ENCODE measurements at regions not wholly inside any gene's neighbourhood (a gene's known extent, or its start where the extent isn't known, plus 50 kb on each side); places are given as distances from the start of the nearest gene placed in this dataset.
"Not testable (repeated sequence)": the region's sequence is repeated elsewhere in the genome, so short reads cannot be mapped to it uniquely, and the experiment has no call there.

DNA sequence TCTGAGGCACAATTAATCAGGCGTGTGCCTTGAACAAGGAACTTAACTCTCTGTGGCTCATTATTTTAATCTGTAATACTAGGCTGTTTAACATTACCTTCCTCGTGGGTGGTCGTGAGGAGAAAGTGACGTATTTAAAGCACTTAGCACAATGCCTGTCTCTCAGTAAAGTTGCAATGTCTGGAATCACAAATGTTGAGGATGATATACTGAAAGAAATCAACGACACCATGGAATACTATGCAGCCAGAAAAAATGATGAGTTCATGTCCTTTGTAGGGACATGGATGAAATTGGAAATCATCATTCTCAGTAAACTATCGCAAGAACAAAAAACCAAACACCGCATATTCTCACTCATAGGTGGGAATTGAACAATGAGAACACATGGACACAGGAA is 1320.0 kb upstream of the TMEM132C start:
- not testable (repeated sequence) for H3K4me3 ChIP-seq (ENCODE audit: low read length in 2 of 2); DNase-seq (ENCODE audit: low read depth in 6 of 9, low spot score in 9 of 9); H3K36me3 ChIP-seq (ENCODE audit: control insufficient read depth in 2 of 2, insufficient read depth in 2 of 2, low read length in 1 of 2); H3K27me3 ChIP-seq (ENCODE audit: control insufficient read depth in 2 of 2, insufficient read depth in 1 of 2, low read length in 1 of 2); H3K9me3 ChIP-seq (ENCODE audit: control insufficient read depth in 2 of 2, insufficient read depth in 1 of 2, low read length in 1 of 2); H3K4me1 ChIP-seq (ENCODE audit: control insufficient read depth in 2 of 2, insufficient read depth in 2 of 2, low read length in 2 of 2); H3K27ac ChIP-seq (ENCODE audit: low read depth in 1 of 2, low read length in 1 of 2)
- 95% methylated on average over 5 of the region's 7 CpGs for WGBS

DNA sequence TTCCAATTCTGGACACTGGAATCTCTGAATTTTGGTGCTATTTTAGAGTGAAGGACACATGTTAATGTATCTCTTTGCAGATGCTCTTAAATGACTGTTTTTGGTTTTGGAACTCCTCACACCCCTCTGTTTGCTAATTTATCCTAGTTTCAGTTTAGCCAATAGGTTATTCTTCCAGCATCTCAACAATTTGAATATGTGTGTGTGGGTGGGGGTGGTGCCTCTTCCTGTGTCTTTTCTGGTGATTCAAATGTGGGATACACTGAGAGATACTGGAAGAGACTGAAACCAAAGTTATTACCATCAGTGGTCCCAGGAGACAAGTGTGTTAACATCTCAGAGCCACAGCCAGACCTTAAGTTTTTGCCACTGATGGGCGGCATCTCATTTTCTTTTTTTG is 1317.4 kb upstream of the TMEM132C start:
- WGBS, result 93% methylated on average over 1 of the region's 1 CpG
- Histone ChIP-seq H3K4me3 (ENCODE audit: low read length in 2 of 2) (no peak overlapping the region), H3K27me3 (ENCODE audit: control insufficient read depth in 2 of 2, insufficient read depth in 1 of 2, low read length in 1 of 2) (no peaks in the 10 kb centered on the region), H3K27ac (ENCODE audit: low read depth in 1 of 2, low read length in 1 of 2) (no peak overlapping the region), H3K36me3 (ENCODE audit: control insufficient read depth in 2 of 2, insufficient read depth in 2 of 2, low read length in 1 of 2) (no peaks in the 10 kb centered on the region), H3K9me3 (ENCODE audit: control insufficient read depth in 2 of 2, insufficient read depth in 1 of 2, low read length in 1 of 2) (no peaks in the 10 kb centered on the region), H3K4me1 (ENCODE audit: control insufficient read depth in 2 of 2, insufficient read depth in 2 of 2, low read length in 2 of 2) (no peaks in the 10 kb centered on the region)
- no peak for DNase-seq (ENCODE audit: low read depth in 6 of 9, low spot score in 9 of 9)

DNA sequence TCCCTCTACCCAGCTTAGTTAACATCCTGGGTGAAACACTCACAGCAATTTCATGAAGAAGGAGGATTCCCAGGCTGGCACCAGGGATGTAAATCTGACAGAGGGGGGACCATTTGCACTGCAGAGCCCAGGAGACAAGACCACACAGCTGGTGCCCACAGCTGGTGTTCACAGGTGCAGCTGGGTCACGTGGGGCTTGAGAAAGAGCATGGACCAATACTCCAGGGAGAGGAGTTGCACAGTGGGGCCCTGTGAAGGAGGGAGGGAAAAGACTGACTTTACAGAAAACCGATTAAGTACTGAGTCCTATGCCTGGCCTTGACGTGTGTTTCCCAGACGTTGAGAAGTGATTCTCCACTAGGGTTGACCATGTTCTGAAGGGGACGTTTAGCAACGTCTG is 1316.7 kb upstream of the TMEM132C start:
- no peak for DNase-seq (ENCODE audit: low read depth in 6 of 9, low spot score in 9 of 9)
- no peak overlapping the region for H3K4me3 ChIP-seq (ENCODE audit: low read length in 2 of 2)
- H3K9me3 ChIP-seq (ENCODE audit: control insufficient read depth in 2 of 2, insufficient read depth in 1 of 2, low read length in 1 of 2), result no peaks in the 10 kb centered on the region
- no peaks in the 10 kb centered on the region for H3K36me3 ChIP-seq (ENCODE audit: control insufficient read depth in 2 of 2, insufficient read depth in 2 of 2, low read length in 1 of 2)
- 89% methylated on average over 6 of the region's 6 CpGs for WGBS
- no peaks in the 10 kb centered on the region for H3K27me3 ChIP-seq (ENCODE audit: control insufficient read depth in 2 of 2, insufficient read depth in 1 of 2, low read length in 1 of 2)
- H3K4me1 ChIP-seq (ENCODE audit: control insufficient read depth in 2 of 2, insufficient read depth in 2 of 2, low read length in 2 of 2), result no peaks in the 10 kb centered on the region
- no peak overlapping the region for H3K27ac ChIP-seq (ENCODE audit: low read depth in 1 of 2, low read length in 1 of 2)

DNA sequence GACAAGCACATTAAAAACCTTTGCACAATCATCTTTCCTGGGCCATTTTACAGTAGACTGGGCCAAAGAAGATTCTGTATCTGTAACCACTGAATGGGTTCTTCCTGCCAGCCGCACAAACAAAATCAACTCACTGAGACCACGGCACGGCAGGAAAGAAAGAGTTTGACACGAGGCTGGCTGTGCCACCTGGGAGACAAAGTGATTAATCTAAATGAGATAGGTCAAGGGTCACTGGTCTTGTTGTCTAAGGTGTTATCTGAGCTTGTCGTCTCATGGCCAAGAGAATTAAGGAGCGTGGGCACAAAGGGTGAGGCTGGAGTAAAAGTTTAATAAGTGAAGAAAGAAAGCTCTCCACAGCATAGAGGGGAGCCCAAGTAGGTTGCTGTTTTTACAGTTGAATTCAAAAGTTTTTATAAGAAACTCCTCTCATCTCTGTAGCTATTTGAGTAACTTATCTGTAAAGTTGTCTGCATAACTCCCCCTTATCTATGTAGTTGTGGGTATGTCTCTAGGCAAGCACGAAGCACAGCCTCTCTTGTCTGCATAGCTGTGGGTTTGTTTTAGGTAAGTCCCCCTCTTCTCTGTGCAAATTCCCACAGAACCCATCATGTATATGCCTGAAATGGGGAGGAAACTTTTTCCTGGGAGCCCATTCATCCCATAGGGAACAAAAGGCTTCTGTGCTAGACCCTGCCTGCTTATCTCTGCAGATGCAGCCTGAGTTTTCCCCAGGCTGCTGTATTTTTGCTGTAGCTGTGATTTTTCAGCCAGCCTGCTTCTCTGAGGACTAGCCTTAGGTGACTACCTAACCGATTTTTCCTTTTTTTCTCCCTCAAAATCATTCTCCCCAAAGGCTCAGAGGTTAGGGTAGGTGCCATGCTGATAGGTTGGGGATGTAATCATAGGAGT is 1314.6 kb upstream of the TMEM132C start:
- Histone ChIP-seq H3K4me3 (ENCODE audit: low read length in 2 of 2) (no peak overlapping the region), H3K36me3 (ENCODE audit: control insufficient read depth in 2 of 2, insufficient read depth in 2 of 2, low read length in 1 of 2) (no peaks in the 10 kb centered on the region), H3K27me3 (ENCODE audit: control insufficient read depth in 2 of 2, insufficient read depth in 1 of 2, low read length in 1 of 2) (no peaks in the 10 kb centered on the region), H3K9me3 (ENCODE audit: control insufficient read depth in 2 of 2, insufficient read depth in 1 of 2, low read length in 1 of 2) (no peaks in the 10 kb centered on the region), H3K4me1 (ENCODE audit: control insufficient read depth in 2 of 2, insufficient read depth in 2 of 2, low read length in 2 of 2) (no peaks in the 10 kb centered on the region), H3K27ac (ENCODE audit: low read depth in 1 of 2, low read length in 1 of 2) (no peak overlapping the region)
- no peak for DNase-seq (ENCODE audit: low read depth in 6 of 9, low spot score in 9 of 9)
- 60% methylated on average over 8 of the region's 8 CpGs for WGBS

DNA sequence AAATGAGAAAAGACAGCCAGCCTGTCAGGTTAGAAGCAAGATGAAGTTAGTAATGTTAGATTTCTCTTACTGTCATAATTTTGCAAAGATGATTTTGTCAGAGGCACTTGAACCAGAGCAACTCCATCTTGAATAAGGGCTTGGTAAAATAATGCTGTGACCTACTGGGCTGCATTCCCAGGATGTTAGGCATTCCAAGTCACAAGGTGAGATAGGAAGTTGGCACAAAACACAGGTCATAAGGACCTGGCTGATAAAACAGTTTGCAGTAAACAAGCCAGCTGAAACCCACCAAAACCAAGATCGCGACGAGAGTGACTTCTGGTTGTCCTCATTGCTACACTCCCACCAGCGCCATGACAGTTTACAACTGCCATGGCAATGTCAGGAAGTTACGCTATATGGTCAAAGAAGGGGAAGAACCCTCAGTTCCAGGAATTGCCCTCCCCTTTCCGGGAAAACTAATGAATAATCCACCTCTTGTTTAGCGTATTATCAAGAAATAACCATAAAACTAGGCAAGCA is 1313.5 kb upstream of the TMEM132C start:
- no peak for DNase-seq (ENCODE audit: low read depth in 6 of 9, low spot score in 9 of 9)
- Histone ChIP-seq H3K27me3 (ENCODE audit: control insufficient read depth in 2 of 2, insufficient read depth in 1 of 2, low read length in 1 of 2) (no peaks in the 10 kb centered on the region), H3K27ac (ENCODE audit: low read depth in 1 of 2, low read length in 1 of 2) (no peak overlapping the region), H3K36me3 (ENCODE audit: control insufficient read depth in 2 of 2, insufficient read depth in 2 of 2, low read length in 1 of 2) (no peaks in the 10 kb centered on the region), H3K4me1 (ENCODE audit: control insufficient read depth in 2 of 2, insufficient read depth in 2 of 2, low read length in 2 of 2) (no peaks in the 10 kb centered on the region), H3K9me3 (ENCODE audit: control insufficient read depth in 2 of 2, insufficient read depth in 1 of 2, low read length in 1 of 2) (no peaks in the 10 kb centered on the region), H3K4me3 (ENCODE audit: low read length in 2 of 2) (no peak overlapping the region)
- 86% methylated on average over 7 of the region's 7 CpGs for WGBS

DNA sequence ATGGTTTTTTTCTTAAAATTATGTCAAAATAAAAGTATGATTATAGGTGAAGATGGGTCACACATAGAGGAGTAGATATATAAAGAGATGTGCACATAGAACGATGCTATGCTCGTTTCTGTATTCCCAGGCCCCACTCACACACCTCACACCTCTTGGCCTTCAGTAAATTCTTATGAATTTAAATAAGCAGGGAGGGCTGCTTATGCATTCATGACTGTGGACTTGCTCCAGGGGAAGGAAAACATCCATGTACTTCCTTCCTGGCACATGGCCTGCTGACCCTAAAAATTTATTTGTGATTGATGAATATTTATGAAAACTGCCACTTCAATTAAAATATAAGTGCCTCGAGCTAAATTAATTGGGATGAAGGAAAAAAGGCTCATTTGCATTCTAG is 1306.7 kb upstream of the TMEM132C start:
- WGBS, result 85% methylated on average over 3 of the region's 3 CpGs
- DNase-seq (ENCODE audit: low read depth in 6 of 9, low spot score in 9 of 9), result no peak
- Histone ChIP-seq H3K4me3 (ENCODE audit: low read length in 2 of 2) (no peak overlapping the region), H3K9me3 (ENCODE audit: control insufficient read depth in 2 of 2, insufficient read depth in 1 of 2, low read length in 1 of 2) (no peaks in the 10 kb centered on the region), H3K27me3 (ENCODE audit: control insufficient read depth in 2 of 2, insufficient read depth in 1 of 2, low read length in 1 of 2) (no peaks in the 10 kb centered on the region), H3K27ac (ENCODE audit: low read depth in 1 of 2, low read length in 1 of 2) (no peak overlapping the region), H3K36me3 (ENCODE audit: control insufficient read depth in 2 of 2, insufficient read depth in 2 of 2, low read length in 1 of 2) (no peaks in the 10 kb centered on the region), H3K4me1 (ENCODE audit: control insufficient read depth in 2 of 2, insufficient read depth in 2 of 2, low read length in 2 of 2) (no peaks in the 10 kb centered on the region)

DNA sequence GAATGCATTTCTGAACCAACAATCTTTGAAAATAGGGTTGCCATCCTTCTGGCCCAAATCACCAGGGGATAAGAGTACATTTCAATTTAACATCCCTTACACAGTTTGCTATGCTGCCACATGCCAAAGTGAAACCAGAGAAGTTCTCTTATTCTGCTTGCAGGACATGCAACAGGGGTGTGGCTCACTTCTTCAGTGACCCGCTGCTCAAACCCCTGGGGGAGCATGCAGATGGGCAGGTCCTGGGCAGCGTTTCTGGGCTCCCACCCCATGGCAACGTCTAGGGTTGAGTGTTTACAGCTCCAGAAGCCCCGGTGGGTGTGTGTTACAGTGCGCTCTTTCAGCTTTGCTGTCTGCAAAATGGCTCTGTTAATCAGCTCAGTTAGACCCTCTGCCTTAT is 1306.3 kb upstream of the TMEM132C start:
- Histone ChIP-seq H3K4me3 (ENCODE audit: low read length in 2 of 2) (no peak overlapping the region), H3K27ac (ENCODE audit: low read depth in 1 of 2, low read length in 1 of 2) (no peak overlapping the region), H3K4me1 (ENCODE audit: control insufficient read depth in 2 of 2, insufficient read depth in 2 of 2, low read length in 2 of 2) (no peaks in the 10 kb centered on the region), H3K9me3 (ENCODE audit: control insufficient read depth in 2 of 2, insufficient read depth in 1 of 2, low read length in 1 of 2) (no peaks in the 10 kb centered on the region), H3K27me3 (ENCODE audit: control insufficient read depth in 2 of 2, insufficient read depth in 1 of 2, low read length in 1 of 2) (no peaks in the 10 kb centered on the region), H3K36me3 (ENCODE audit: control insufficient read depth in 2 of 2, insufficient read depth in 2 of 2, low read length in 1 of 2) (no peaks in the 10 kb centered on the region)
- 78% methylated on average over 5 of the region's 5 CpGs for WGBS
- no peak for DNase-seq (ENCODE audit: low read depth in 6 of 9, low spot score in 9 of 9)

DNA sequence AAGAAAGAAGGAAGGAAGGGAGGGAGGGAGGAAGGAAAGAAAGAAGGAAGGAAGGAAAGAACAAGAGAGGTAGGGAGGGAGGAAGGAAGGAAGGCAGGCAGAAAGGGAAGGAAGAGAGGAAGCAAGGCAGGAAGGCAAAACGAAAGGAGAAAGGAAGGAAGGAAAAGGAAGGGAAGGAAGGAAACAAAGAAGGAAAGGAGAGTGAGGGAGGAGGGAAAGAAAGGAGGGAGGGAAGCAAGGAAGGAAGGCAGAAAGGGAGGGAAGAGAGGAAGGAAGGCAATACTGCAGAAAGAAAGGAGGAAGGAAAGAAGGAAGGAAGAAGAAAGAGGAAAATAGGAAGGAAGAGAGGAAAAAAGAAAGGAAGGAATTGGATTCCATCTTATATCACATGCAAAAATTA is 1303.1 kb upstream of the TMEM132C start:
- H3K4me3 ChIP-seq (ENCODE audit: low read length in 2 of 2), result no peak overlapping the region
- H3K36me3 ChIP-seq (ENCODE audit: control insufficient read depth in 2 of 2, insufficient read depth in 2 of 2, low read length in 1 of 2), result no peaks in the 10 kb centered on the region
- no peaks in the 10 kb centered on the region for H3K9me3 ChIP-seq (ENCODE audit: control insufficient read depth in 2 of 2, insufficient read depth in 1 of 2, low read length in 1 of 2)
- H3K4me1 ChIP-seq (ENCODE audit: control insufficient read depth in 2 of 2, insufficient read depth in 2 of 2, low read length in 2 of 2), result no peaks in the 10 kb centered on the region
- DNase-seq (ENCODE audit: low read depth in 6 of 9, low spot score in 9 of 9), result no peak
- 61% methylated on average over 1 of the region's 1 CpG for WGBS
- H3K27ac ChIP-seq (ENCODE audit: low read depth in 1 of 2, low read length in 1 of 2), result no peak overlapping the region
- no peaks in the 10 kb centered on the region for H3K27me3 ChIP-seq (ENCODE audit: control insufficient read depth in 2 of 2, insufficient read depth in 1 of 2, low read length in 1 of 2)

DNA sequence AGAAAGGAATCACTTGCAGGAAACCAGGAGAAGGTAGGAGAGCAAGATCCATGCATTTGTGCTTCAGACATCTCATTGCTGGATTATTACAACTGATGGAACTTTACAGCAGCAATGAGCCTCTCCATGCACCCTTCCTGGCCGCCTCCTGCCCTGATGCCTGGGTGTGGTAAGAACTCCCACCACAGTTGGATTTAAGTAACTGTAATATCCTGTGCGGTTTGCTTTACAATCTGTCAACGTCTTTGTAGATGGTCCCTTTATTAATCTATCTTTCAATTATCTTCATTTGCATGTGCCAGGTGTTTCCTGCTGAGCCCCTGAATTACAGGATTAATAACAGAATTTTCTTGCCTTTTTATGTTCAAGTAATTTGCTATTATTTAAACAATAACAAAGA is 1300.5 kb upstream of the TMEM132C start:
- DNase-seq (ENCODE audit: low read depth in 6 of 9, low spot score in 9 of 9), result no peak
- Histone ChIP-seq H3K4me3 (ENCODE audit: low read length in 2 of 2) (no peak overlapping the region), H3K27me3 (ENCODE audit: control insufficient read depth in 2 of 2, insufficient read depth in 1 of 2, low read length in 1 of 2) (no peaks in the 10 kb centered on the region), H3K36me3 (ENCODE audit: control insufficient read depth in 2 of 2, insufficient read depth in 2 of 2, low read length in 1 of 2) (no peaks in the 10 kb centered on the region), H3K9me3 (ENCODE audit: control insufficient read depth in 2 of 2, insufficient read depth in 1 of 2, low read length in 1 of 2) (no peaks in the 10 kb centered on the region), H3K4me1 (ENCODE audit: control insufficient read depth in 2 of 2, insufficient read depth in 2 of 2, low read length in 2 of 2) (no peaks in the 10 kb centered on the region), H3K27ac (ENCODE audit: low read depth in 1 of 2, low read length in 1 of 2) (no peak overlapping the region)
- 78% methylated on average over 3 of the region's 3 CpGs for whole genome bisulfite sequencing
